ENCODE measurements at regions not wholly inside any gene's neighbourhood (a gene's known extent, or its start where the extent isn't known, plus 50 kb on each side); places are given as distances from the start of the nearest gene placed in this dataset.

DNA sequence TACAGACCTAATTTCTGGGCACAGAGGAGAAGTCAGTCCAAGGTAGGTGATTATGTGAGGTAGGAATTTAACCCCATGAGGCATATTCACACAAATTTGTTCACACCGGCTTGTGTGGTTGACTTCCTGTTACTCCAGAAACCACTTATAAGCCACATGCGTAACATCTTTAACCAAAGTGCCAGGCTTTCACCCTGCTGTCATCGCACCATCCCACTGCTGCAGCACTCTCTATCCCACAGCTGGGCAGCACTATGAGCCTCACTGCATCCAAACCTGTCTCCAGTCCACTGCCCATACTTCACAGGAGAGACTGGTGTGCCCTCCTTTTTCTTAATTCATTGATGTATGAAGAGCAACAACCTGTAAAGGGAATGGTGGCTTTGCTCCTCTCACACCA is 128.2 kb upstream of the ARGLU1 start:
- TF ChIP-seq, protein P1, sequence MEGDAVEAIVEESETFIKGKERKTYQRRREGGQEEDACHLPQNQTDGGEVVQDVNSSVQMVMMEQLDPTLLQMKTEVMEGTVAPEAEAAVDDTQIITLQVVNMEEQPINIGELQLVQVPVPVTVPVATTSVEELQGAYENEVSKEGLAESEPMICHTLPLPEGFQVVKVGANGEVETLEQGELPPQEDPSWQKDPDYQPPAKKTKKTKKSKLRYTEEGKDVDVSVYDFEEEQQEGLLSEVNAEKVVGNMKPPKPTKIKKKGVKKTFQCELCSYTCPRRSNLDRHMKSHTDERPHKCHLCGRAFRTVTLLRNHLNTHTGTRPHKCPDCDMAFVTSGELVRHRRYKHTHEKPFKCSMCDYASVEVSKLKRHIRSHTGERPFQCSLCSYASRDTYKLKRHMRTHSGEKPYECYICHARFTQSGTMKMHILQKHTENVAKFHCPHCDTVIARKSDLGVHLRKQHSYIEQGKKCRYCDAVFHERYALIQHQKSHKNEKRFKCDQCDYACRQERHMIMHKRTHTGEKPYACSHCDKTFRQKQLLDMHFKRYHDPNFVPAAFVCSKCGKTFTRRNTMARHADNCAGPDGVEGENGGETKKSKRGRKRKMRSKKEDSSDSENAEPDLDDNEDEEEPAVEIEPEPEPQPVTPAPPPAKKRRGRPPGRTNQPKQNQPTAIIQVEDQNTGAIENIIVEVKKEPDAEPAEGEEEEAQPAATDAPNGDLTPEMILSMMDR (conservative IDR thresholded peaks at IDR 0.05), result no peak
- no peak for TF ChIP-seq ZFX (IDR thresholded peaks at IDR 0.05)

All from C4-2B (cell line).